HFFc6 (cell line): ENCODE measurements at regions not wholly inside any gene's neighbourhood (a gene's known extent, or its start where the extent isn't known, plus 50 kb on each side); places are given as distances from the start of the nearest gene placed in this dataset.

Experiments
- DNase-seq: peaks from one replicate; pipeline ENCODE4 v3.0.0-alpha.2; 2018
- H3K27ac Mint-ChIP-seq: 2 replicates; pipeline ENCODE4 v1.8.0; 2020; ENCODE audit warnings: mild to moderate bottlenecking, mixed read lengths
- H3K27me3 Mint-ChIP-seq: 2 replicates; pipeline ENCODE4 v1.8.0; 2021; ENCODE audit warnings: mild to moderate bottlenecking, moderate library complexity, mixed read lengths; ENCODE audit not compliant: insufficient read depth
- H3K36me3 Mint-ChIP-seq: 2 replicates; pipeline ENCODE4 v1.8.0; 2021; ENCODE audit warnings: low read depth, mixed read lengths
- H3K4me1 Mint-ChIP-seq: 2 replicates; pipeline ENCODE4 v1.8.0; 2020; ENCODE audit warnings: low read depth, mixed read lengths
- H3K4me3 Mint-ChIP-seq: 2 replicates; pipeline ENCODE4 v1.8.0; 2020; ENCODE audit warnings: mild to moderate bottlenecking, moderate library complexity, mixed read lengths
- H3K9me3 Mint-ChIP-seq: 2 replicates; pipeline ENCODE4 v1.8.0; 2020; ENCODE audit warnings: mild to moderate bottlenecking, mixed read lengths
- TF ChIP-seq, protein P1 (sequence below): fragments of 200-600 bp; sonication (generic); IDR thresholded peaks from 2 replicates; pipeline ENCODE4 v1.5.0; 2021; ENCODE audit warnings: antibody characterized with exemption, mild to moderate bottlenecking

DNA sequence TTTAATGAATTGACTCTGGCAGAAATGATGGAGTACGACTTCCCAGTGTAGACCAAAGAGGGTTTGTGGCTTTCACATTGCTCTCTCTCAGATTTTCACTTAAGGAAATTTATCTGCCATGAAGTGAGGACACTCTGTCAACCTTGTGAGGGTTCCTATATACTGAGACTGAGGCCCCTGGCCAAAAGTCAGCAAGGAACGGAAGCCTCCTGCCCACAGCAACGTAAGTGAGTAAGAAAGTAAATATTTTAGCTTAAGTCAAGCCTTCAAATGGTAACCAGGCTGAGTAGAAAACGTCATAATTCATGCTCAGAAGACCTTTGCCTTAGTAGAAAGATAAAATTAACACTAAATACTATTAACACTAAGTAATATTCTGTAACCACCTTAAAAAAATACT is 1080.5 kb upstream of the ACVR2A start:
- no peaks in the 10 kb centered on the region for H3K27me3 Mint-ChIP-seq
- peaks cover 31% of the 10 kb centered on the region for H3K9me3 Mint-ChIP-seq
- H3K36me3 Mint-ChIP-seq, result peaks cover 4% of the 10 kb centered on the region; the same call in 1 of the 2 replicates
- TF ChIP-seq, protein P1, sequence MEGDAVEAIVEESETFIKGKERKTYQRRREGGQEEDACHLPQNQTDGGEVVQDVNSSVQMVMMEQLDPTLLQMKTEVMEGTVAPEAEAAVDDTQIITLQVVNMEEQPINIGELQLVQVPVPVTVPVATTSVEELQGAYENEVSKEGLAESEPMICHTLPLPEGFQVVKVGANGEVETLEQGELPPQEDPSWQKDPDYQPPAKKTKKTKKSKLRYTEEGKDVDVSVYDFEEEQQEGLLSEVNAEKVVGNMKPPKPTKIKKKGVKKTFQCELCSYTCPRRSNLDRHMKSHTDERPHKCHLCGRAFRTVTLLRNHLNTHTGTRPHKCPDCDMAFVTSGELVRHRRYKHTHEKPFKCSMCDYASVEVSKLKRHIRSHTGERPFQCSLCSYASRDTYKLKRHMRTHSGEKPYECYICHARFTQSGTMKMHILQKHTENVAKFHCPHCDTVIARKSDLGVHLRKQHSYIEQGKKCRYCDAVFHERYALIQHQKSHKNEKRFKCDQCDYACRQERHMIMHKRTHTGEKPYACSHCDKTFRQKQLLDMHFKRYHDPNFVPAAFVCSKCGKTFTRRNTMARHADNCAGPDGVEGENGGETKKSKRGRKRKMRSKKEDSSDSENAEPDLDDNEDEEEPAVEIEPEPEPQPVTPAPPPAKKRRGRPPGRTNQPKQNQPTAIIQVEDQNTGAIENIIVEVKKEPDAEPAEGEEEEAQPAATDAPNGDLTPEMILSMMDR, result no peak
- H3K27ac Mint-ChIP-seq, result no peak overlapping the region
- no peak for DNase-seq
- H3K4me1 Mint-ChIP-seq, result no peaks in the 10 kb centered on the region
- H3K4me3 Mint-ChIP-seq, result no peak overlapping the region

DNA sequence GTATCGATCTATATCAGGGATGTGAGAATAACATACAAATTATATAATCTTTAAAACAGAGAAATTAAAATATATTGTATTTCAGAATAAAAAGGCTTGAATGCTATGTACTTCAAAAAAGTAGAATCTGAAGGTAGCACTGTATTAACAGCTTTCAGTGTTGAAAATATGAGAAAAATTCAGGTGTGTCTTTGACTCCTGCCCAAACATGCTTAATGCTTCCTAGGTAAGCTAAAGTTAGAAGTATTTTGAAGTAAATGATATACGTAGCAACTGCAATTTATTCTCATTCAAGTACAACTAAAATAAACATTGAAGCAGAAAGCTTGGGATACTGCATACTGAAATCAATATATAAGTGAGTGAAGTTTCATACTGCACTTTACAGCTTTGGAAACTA is 1082.0 kb upstream of the ACVR2A start:
- H3K4me3 Mint-ChIP-seq, result no peak overlapping the region
- TF ChIP-seq, protein P1, result no peak
- H3K4me1 Mint-ChIP-seq, result no peaks in the 10 kb centered on the region
- no peaks in the 10 kb centered on the region for H3K27me3 Mint-ChIP-seq
- peaks cover 4% of the 10 kb centered on the region; the same call in 1 of the 2 replicates for H3K36me3 Mint-ChIP-seq
- no peak for DNase-seq
- no peak overlapping the region for H3K27ac Mint-ChIP-seq
- H3K9me3 Mint-ChIP-seq, result peaks cover 31% of the 10 kb centered on the region

DNA sequence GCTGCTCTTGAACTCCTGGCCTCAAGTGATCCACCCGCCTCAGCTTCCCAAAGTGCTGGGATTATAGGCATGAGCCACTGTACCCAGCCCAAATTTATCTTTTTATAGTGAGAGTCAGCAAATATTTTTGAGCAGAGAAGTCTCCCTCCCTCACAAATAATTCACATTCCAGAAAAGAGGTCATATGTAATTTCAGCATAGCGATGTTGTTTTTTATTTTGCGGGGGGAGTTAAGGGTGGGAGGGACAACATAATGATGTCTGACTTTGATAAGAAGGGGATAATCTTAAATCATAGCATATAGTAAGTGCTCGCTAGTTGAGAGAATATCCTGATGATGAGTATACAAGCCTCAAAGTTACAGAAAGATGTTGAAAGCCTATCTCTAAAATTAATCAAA is 1090.2 kb upstream of the ACVR2A start:
- Mint-ChIP-seq H3K9me3 (peaks cover 24% of the 10 kb centered on the region), H3K27ac (no peak overlapping the region)
- no peak for DNase-seq

DNA sequence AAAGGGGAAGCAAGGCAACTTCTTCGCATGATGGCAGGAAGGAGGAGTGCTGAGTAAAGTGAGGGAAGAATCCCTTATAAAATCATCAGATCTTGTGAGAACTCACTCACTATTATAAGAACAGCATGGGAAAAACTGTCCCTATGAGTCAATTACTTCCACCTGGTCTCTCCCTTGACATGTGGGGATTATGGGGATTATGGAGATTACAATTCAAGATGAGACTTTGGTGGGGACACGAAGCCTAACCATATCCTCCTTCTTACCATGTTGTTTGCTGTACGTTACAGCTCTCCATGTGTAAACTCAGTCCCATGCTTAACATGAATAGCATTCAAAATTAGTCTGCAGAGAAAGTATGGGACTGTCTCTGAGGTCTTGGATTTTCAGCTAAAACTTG is 1096.8 kb upstream of the ACVR2A start:
- DNase-seq, result no peak
- TF ChIP-seq, protein P1, result no peak
- H3K4me3 Mint-ChIP-seq, result no peak overlapping the region
- no peaks in the 10 kb centered on the region for H3K36me3 Mint-ChIP-seq
- H3K4me1 Mint-ChIP-seq, result no peaks in the 10 kb centered on the region
- H3K27ac Mint-ChIP-seq, result no peak overlapping the region
- no peaks in the 10 kb centered on the region for H3K27me3 Mint-ChIP-seq
- H3K9me3 Mint-ChIP-seq, result peaks cover 23% of the 10 kb centered on the region

More for the DNA sequence above, 1090.2 kb upstream of the ACVR2A start:
- H3K27me3 Mint-ChIP-seq, result no peaks in the 10 kb centered on the region
- no peak overlapping the region for H3K4me3 Mint-ChIP-seq
- no peaks in the 10 kb centered on the region for H3K36me3 Mint-ChIP-seq
- no peaks in the 10 kb centered on the region for H3K4me1 Mint-ChIP-seq
- TF ChIP-seq, protein P1, result no peak

DNA sequence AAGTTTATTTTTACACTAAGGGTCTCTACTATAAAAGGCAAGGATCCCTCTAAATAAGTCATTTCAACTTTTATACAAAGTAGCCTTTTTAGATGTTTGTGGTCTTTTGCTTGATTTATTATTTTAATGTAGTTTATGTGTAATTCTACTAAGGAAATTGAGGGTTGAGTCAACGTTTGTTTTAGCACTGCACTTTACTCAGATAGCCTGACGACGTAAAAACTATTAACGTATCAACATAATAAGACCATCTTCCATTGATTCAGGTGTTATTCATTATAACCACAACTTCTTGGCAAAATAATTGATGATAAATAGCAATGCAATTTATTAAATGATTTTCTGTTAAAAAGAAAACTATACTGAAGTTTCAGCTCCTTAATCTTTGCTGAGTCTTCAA is 1103.6 kb upstream of the ACVR2A start:
- DNase-seq, result no peak
- H3K27ac Mint-ChIP-seq, result no peak overlapping the region
- H3K27me3 Mint-ChIP-seq, result no peaks in the 10 kb centered on the region
- H3K4me3 Mint-ChIP-seq, result no peak overlapping the region
- H3K4me1 Mint-ChIP-seq, result no peaks in the 10 kb centered on the region
- TF ChIP-seq, protein P1, result no peak
- H3K36me3 Mint-ChIP-seq, result no peaks in the 10 kb centered on the region
- H3K9me3 Mint-ChIP-seq, result peaks cover 8% of the 10 kb centered on the region; the same call in 1 of the 2 replicates

DNA sequence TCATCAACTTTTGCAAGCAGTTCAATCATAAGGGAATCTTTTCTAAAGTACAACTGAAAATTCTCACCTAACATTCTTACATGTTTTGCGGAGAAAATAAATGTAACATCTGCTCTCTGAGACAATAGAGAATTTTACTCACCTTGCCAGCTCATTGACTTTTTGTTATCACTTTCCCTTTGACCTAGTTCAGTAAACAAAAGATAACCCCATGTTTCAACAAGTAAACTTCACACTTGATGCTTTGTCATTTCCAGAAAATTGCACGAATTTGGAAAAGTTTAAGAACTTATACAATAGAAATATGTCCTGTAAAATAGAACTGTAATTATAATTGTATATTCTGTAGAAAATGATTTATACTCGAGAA is 1110.0 kb upstream of the ACVR2A start:
- DNase-seq, result no peak
- H3K4me3 Mint-ChIP-seq, result no peak overlapping the region
- H3K36me3 Mint-ChIP-seq, result no peaks in the 10 kb centered on the region
- no peaks in the 10 kb centered on the region for H3K9me3 Mint-ChIP-seq
- TF ChIP-seq, protein P1, result no peak
- H3K27ac Mint-ChIP-seq, result no peak overlapping the region
- no peaks in the 10 kb centered on the region; the same call in 1 of the 2 replicates for H3K27me3 Mint-ChIP-seq
- no peaks in the 10 kb centered on the region for H3K4me1 Mint-ChIP-seq
